Progenitor cell of endocrine pancreas (in vitro differentiated cells): ENCODE measurements at regions not wholly inside any gene's neighbourhood (a gene's known extent, or its start where the extent isn't known, plus 50 kb on each side); places are given as distances from the start of the nearest gene placed in this dataset.

Experiments
- DNase-seq: peaks from one replicate; pipeline ENCODE4 v3.0.0; 2021; ENCODE audit warnings: low spot score; ENCODE audit not compliant: unreplicated experiment
- H3K27ac Mint-ChIP-seq: 2 replicates; pipeline ENCODE4 v1.8.0; 2021; ENCODE audit warnings: mild to moderate bottlenecking, moderate library complexity, mixed read lengths
- H3K27me3 Mint-ChIP-seq: 2 replicates; pipeline ENCODE4 v1.8.0; 2021; ENCODE audit warnings: mixed read lengths
- H3K36me3 Mint-ChIP-seq: 2 replicates; pipeline ENCODE4 v1.8.0; 2022; ENCODE audit warnings: mixed read lengths; ENCODE audit not compliant: insufficient read depth
- H3K4me1 Mint-ChIP-seq: 2 replicates; pipeline ENCODE4 v1.8.0; 2021; ENCODE audit warnings: low read depth, mixed read lengths
- H3K4me3 Mint-ChIP-seq: 2 replicates; pipeline ENCODE4 v1.8.0; 2021; ENCODE audit warnings: low read depth, mild to moderate bottlenecking, moderate library complexity, mixed read lengths
- H3K9me3 Mint-ChIP-seq: 2 replicates; pipeline ENCODE4 v1.8.0; 2021; ENCODE audit warnings: low read depth, mixed read lengths
- CTCF ChIP-seq: fragments of 200-600 bp; sonication (generic); IDR thresholded peaks from one replicate; pipeline ENCODE4 v1.5.0; 2021; ENCODE audit warnings: antibody characterized with exemption, mild to moderate bottlenecking; ENCODE audit not compliant: unreplicated experiment

- no peaks in the 10 kb centered on the region for H3K36me3 Mint-ChIP-seq
Measured at GRCh38 chr2:163312713-163313112, 423.1 kb downstream of the FIGN start.

GRCh38 chr2:163306647-163307046 lies 429.2 kb downstream of the FIGN start:
- Mint-ChIP-seq H3K4me3 (no peak overlapping the region), H3K27me3 (no peaks in the 10 kb centered on the region), H3K4me1 (no peaks in the 10 kb centered on the region), H3K36me3 (no peaks in the 10 kb centered on the region), H3K27ac (no peak overlapping the region), H3K9me3 (peaks cover 12% of the 10 kb centered on the region)
- no peak for DNase-seq
- TF ChIP-seq CTCF = no peak

More at GRCh38 chr2:163312713-163313112, 423.1 kb downstream of the FIGN start:
- Mint-ChIP-seq H3K27me3 (no peaks in the 10 kb centered on the region), H3K27ac (no peak overlapping the region), H3K4me3 (no peak overlapping the region), H3K4me1 (no peaks in the 10 kb centered on the region), H3K9me3 (peaks cover 2% of the 10 kb centered on the region)
- no peak for DNase-seq
- TF ChIP-seq CTCF = no peak

GRCh38 chr2:163302141-163302540 lies 433.7 kb downstream of the FIGN start:
- no peaks in the 10 kb centered on the region for H3K36me3 Mint-ChIP-seq
- no peak for TF ChIP-seq CTCF
- no peaks in the 10 kb centered on the region for H3K27me3 Mint-ChIP-seq
- no peaks in the 10 kb centered on the region for H3K4me1 Mint-ChIP-seq
- H3K9me3 Mint-ChIP-seq = peaks cover 6% of the 10 kb centered on the region
- no peak for DNase-seq
- H3K27ac Mint-ChIP-seq = no peak overlapping the region
- H3K4me3 Mint-ChIP-seq = no peak overlapping the region

- no peaks in the 10 kb centered on the region for H3K4me1 Mint-ChIP-seq
- no peak overlapping the region for H3K4me3 Mint-ChIP-seq
- no peak for TF ChIP-seq CTCF
- no peaks in the 10 kb centered on the region for H3K27me3 Mint-ChIP-seq
- no peaks in the 10 kb centered on the region for H3K36me3 Mint-ChIP-seq
- H3K27ac Mint-ChIP-seq = no peak overlapping the region
- no peak for DNase-seq
- no peaks in the 10 kb centered on the region for H3K9me3 Mint-ChIP-seq
Measured at GRCh38 chr2:163291790-163292189, 444.0 kb downstream of the FIGN start.

GRCh38 chr2:163281717-163282116 lies 443.1 kb upstream of the KCNH7 start:
- H3K4me1 Mint-ChIP-seq = peaks cover 3% of the 10 kb centered on the region
- no peak for TF ChIP-seq CTCF
- no peak overlapping the region for H3K4me3 Mint-ChIP-seq
- H3K9me3 Mint-ChIP-seq = peaks cover 7% of the 10 kb centered on the region
- no peaks in the 10 kb centered on the region for H3K36me3 Mint-ChIP-seq
- H3K27me3 Mint-ChIP-seq = no peaks in the 10 kb centered on the region
- H3K27ac Mint-ChIP-seq = no peak overlapping the region
- DNase-seq = no peak
